Lower leg skin (tissue), 4 donors: ENCODE measurements at regions not wholly inside any gene's neighbourhood (a gene's known extent, or its start where the extent isn't known, plus 50 kb on each side); places are given as distances from the start of the nearest gene placed in this dataset.

Source experiments
- DNase-seq, 2 donors: peaks; one replicate each; pipeline ENCODE4 v3.0.0-alpha.2; 2019; ENCODE audit warnings: low spot score in 2 of 2
- H3K4me3 ChIP-seq: fragments of 200-600 bp; sonication (generic); 2 replicates; pipeline ENCODE4 v1.5.1; 2017; ENCODE audit warnings: mild to moderate bottlenecking, low read depth; ENCODE audit not compliant: poor library complexity, severe bottlenecking
- CTCF ChIP-seq, 3 donors: fragments of 450-650 bp; IDR thresholded peaks; one replicate each; pipeline ENCODE4 v1.5.1; 2016; ENCODE audit warnings: antibody characterized with exemption in 3 of 3, mild to moderate bottlenecking in 3 of 3, moderate library complexity in 2 of 3
- POLR2A ChIP-seq, 2 donors: fragments of 450-650 bp; IDR thresholded peaks; one replicate each; pipeline ENCODE4 v1.6.1; 2016 to 2017; ENCODE audit warnings: antibody characterized with exemption in 2 of 2, mild to moderate bottlenecking in 1 of 2, moderate library complexity in 1 of 2
- WGBS, 2 donors: methylation state at CpG; one replicate each; pipeline ENCODE4 v1.1.5; 2018; 5-methylcytosine and 5-hydroxymethylcytosine counted together
- intact Hi-C: fragments of 100-400 bp; cut with DNase I; formaldehyde crosslinking; loops from one replicate; pipeline ENCODE4 v1.15.0; 2023; ENCODE audit warnings: low total_unique reads

- no peak for TF ChIP-seq CTCF (IDR thresholded peaks at IDR 0.05)
- no peak for TF ChIP-seq POLR2A (IDR thresholded peaks at IDR 0.05)
- intact Hi-C loops: no loop called here
- no peak for DNase-seq
- 40 to 42% methylated on average over 13 of the region's 13 CpGs for WGBS, 2 donors
- H3K4me3 ChIP-seq: no peak overlapping the region
Measured at GRCh38 chr4:129167640-129168260, 71.8 kb downstream of the C4orf33 start.

- TF ChIP-seq CTCF (IDR thresholded peaks at IDR 0.05) (no peak), POLR2A (IDR thresholded peaks at IDR 0.05) (no peak)
- no peak for DNase-seq
- no peak overlapping the region for H3K4me3 ChIP-seq
- intact Hi-C loops: no loop called here
Measured at GRCh38 chr4:129172181-129172580, 76.2 kb downstream of the C4orf33 start.

GRCh38 chr4:129176864-129177263 is 80.9 kb downstream of the C4orf33 start:
- intact Hi-C loops: no loop called here
- WGBS, 2 donors: 83 to 88% methylated on average over 1 of the region's 1 CpG
- H3K4me3 ChIP-seq: no peak overlapping the region
- no peak for TF ChIP-seq CTCF (IDR thresholded peaks at IDR 0.05)
- no peak for TF ChIP-seq POLR2A (IDR thresholded peaks at IDR 0.05)
- DNase-seq: no peak

GRCh38 chr4:129179276-129179675 is 83.3 kb downstream of the C4orf33 start:
- H3K4me3 ChIP-seq: no peak overlapping the region
- intact Hi-C loops: no loop called here
- 33 to 53% methylated on average over 2 of the region's 2 CpGs for WGBS, 2 donors
- TF ChIP-seq POLR2A (IDR thresholded peaks at IDR 0.05) (no peak), CTCF (IDR thresholded peaks at IDR 0.05) (no peak)
- no peak for DNase-seq

- H3K4me3 ChIP-seq: no peak overlapping the region
- 75 to 77% methylated on average over 4 of the region's 4 CpGs for WGBS, 2 donors
Measured at GRCh38 chr4:129189630-129190029, 93.7 kb downstream of the C4orf33 start.

More at GRCh38 chr4:129189630-129190029, 93.7 kb downstream of the C4orf33 start:
- no peak for DNase-seq
- TF ChIP-seq POLR2A (IDR thresholded peaks at IDR 0.05) (no peak), CTCF (IDR thresholded peaks at IDR 0.05) (no peak)
- intact Hi-C loops: no loop called here
